HCT116 (cell line): ENCODE measurements at regions not wholly inside any gene's neighbourhood (a gene's known extent, or its start where the extent isn't known, plus 50 kb on each side); places are given as distances from the start of the nearest gene placed in this dataset.

ENCODE experiments used
- ATAC-seq: fragments of 200-7000 bp; cut with Tn5 transposase; 2 replicates; pipeline ENCODE4 v1.9.1; 2020; ENCODE audit warnings: mild to moderate bottlenecking, moderate library complexity
- BruUV-seq: library from RNA; stranded (reverse); fragments of 400-500 nt; replicated peaks from 2 replicates; lab custom pipeline; 2021; lab: Mats Ljungman, UMichigan
- CTCF ChIA-PET: fragments of 300-600 bp; sonication (Branson Sonifier 250); formaldehyde crosslinking; loops from one replicate; lab custom pipeline; 2021; ENCODE audit warnings: antibody characterized with exemption; lab: Charles Lee
- POLR2A ChIA-PET: fragments of 300-600, 350-600 bp; sonication (Branson Sonifier 250); formaldehyde crosslinking; loops from one replicate; lab custom pipeline; 2021; ENCODE audit warnings: antibody characterized with exemption; lab: Charles Lee
- RAD21 ChIA-PET, 2 experiments: fragments of 300-600 bp; sonication (Branson Sonifier 250); formaldehyde crosslinking; loops; one replicate each; lab custom pipeline; 2023; ENCODE audit warnings: low total read pairs in 2 of 2; ENCODE audit not compliant: uncharacterized antibody in 2 of 2, unreplicated experiment in 2 of 2, low non-redundant PET in 1 of 2; lab: Charles Lee
- DNase-seq: peaks from one replicate; pipeline ENCODE4 v3.0.0-alpha.2; 2010; ENCODE audit warnings: low read depth, low spot score
- H2AFZ ChIP-seq: fragments of 200-600 bp; shearing (Covaris generic), sonication (generic); 2 replicates; pipeline ENCODE4 v1.6.1; 2017; ENCODE audit warnings: low read depth, mixed run types, mixed read lengths, antibody characterized with exemption, low read length; ENCODE audit not compliant: poor library complexity, severe bottlenecking
- H3K27ac ChIP-seq: 2 replicates; pipeline ENCODE4 v1.5.1; 2012; ENCODE audit warnings: low read depth, low read length
- H3K27me3 ChIP-seq: fragments of 200-600 bp; sonication (generic); 2 replicates; pipeline ENCODE4 v1.6.1; 2016; ENCODE audit warnings: mixed run types, low read length, mixed read lengths; ENCODE audit not compliant: insufficient read depth
- H3K36me3 ChIP-seq, 2 experiments: fragments of 200-500 bp in 1 of 2; fragments of 200-600 bp in 1 of 2; sonication (Bioruptor generic) in 1 of 2; sonication (generic) in 1 of 2; 2 replicates each; pipeline versions ENCODE4 v1.5.1 to v1.6.1; 2014 to 2016; ENCODE audit warnings: low read length in 2 of 2, inconsistent platforms in 1 of 2, mixed read lengths in 1 of 2, mixed run types in 1 of 2; ENCODE audit not compliant: insufficient read depth in 2 of 2, control insufficient read depth in 1 of 2
- H3K4me1 ChIP-seq, 2 experiments: fragments of 200-600 bp in 1 of 2; sonication (generic) in 1 of 2; 2 replicates each; pipeline versions ENCODE4 v1.5.1 to v1.6.1; 2012 to 2017; ENCODE audit warnings: low read length in 2 of 2, inconsistent platforms in 1 of 2, mild to moderate bottlenecking in 1 of 2, mixed read lengths in 1 of 2, mixed run types in 1 of 2, moderate library complexity in 1 of 2; ENCODE audit not compliant: insufficient read depth in 2 of 2, control insufficient read depth in 1 of 2
- H3K4me2 ChIP-seq: fragments of 200-600 bp; sonication (generic); 2 replicates; pipeline ENCODE4 v1.6.1; 2017; ENCODE audit warnings: mixed run types, low read length, mixed read lengths
- H3K4me3 ChIP-seq, 2 experiments: fragments of 200-600 bp in 1 of 2; sonication (generic) in 1 of 2; replicated peaks in 1 of 2; 2 replicates each; pipeline ENCODE4 v1.5.1; 2011 to 2016; ENCODE audit warnings: low read length in 2 of 2, control low read depth in 1 of 2, low read depth in 1 of 2, mild to moderate bottlenecking in 1 of 2, mixed read lengths in 1 of 2, mixed run types in 1 of 2
- H3K79me2 ChIP-seq: fragments of 200-600 bp; sonication (generic); 2 replicates; pipeline ENCODE4 v1.6.1; 2017; ENCODE audit warnings: mild to moderate bottlenecking, mixed run types, low read length, moderate library complexity, mixed read lengths; ENCODE audit not compliant: insufficient read depth
- H3K9ac ChIP-seq: fragments of 200-600 bp; sonication (generic); 2 replicates; pipeline ENCODE4 v1.6.1; 2016; ENCODE audit warnings: low read length, mixed read lengths
- H3K9me2 ChIP-seq: fragments of 200-600 bp; sonication (generic), shearing (Covaris generic); 2 replicates; pipeline ENCODE4 v1.6.1; 2017; ENCODE audit warnings: mixed run types, mild to moderate bottlenecking, moderate library complexity; ENCODE audit not compliant: insufficient read depth
- H3K9me3 ChIP-seq, 2 experiments: fragments of 200-500 bp in 1 of 2; fragments of 200-600 bp in 1 of 2; sonication (Bioruptor generic) in 1 of 2; sonication (generic) in 1 of 2; 2 replicates each; pipeline ENCODE4 v1.6.1; 2014 to 2017; ENCODE audit warnings: low read length in 2 of 2, mixed read lengths in 2 of 2, inconsistent platforms in 1 of 2, low read depth in 1 of 2, mild to moderate bottlenecking in 1 of 2, mixed run types in 1 of 2, moderate library complexity in 1 of 2; ENCODE audit not compliant: control insufficient read depth in 1 of 2, insufficient read depth in 1 of 2
- H4K20me1 ChIP-seq: fragments of 200-600 bp; sonication (generic), shearing (Covaris generic); 2 replicates; pipeline ENCODE4 v1.6.1; 2017; ENCODE audit warnings: mixed run types, mild to moderate bottlenecking, moderate library complexity; ENCODE audit not compliant: insufficient read depth
- CBX3 ChIP-seq: IDR thresholded peaks from 2 replicates; pipeline ENCODE4 v1.6.1; 2012; ENCODE audit warnings: low read depth
- EGR1 ChIP-seq: IDR thresholded peaks from 2 replicates; pipeline ENCODE4 v1.6.1; 2012; ENCODE audit warnings: low read depth
- ELF1 ChIP-seq: IDR thresholded peaks from 2 replicates; pipeline ENCODE4 v1.6.1; 2012; ENCODE audit warnings: low read depth, borderline replicate concordance
- FOSL1 ChIP-seq: IDR thresholded peaks from 2 replicates; pipeline ENCODE4 v1.6.1; 2012; ENCODE audit warnings: low read depth
- JUND ChIP-seq: IDR thresholded peaks from 2 replicates; pipeline ENCODE4 v1.6.1; 2012
- POLR2A ChIP-seq: IDR thresholded peaks from 2 replicates; pipeline ENCODE4 v1.7.0; 2011; ENCODE audit warnings: borderline replicate concordance; ENCODE audit not compliant: insufficient read depth, insufficient read length; ENCODE audit errors: extremely low read depth
- POLR2AphosphoS5 ChIP-seq: IDR thresholded peaks from 2 replicates; pipeline ENCODE4 v1.6.1; 2011; ENCODE audit warnings: mild to moderate bottlenecking, low read depth, low read length, moderate library complexity
- SIN3A ChIP-seq: IDR thresholded peaks from 2 replicates; pipeline ENCODE4 v1.6.1; 2012; ENCODE audit warnings: low read depth
- SRF ChIP-seq: IDR thresholded peaks from 2 replicates; pipeline ENCODE4 v1.6.1; 2012; ENCODE audit warnings: low read depth
- TCF7L2 ChIP-seq: IDR thresholded peaks from 2 replicates; pipeline ENCODE4 v1.7.0; 2011; ENCODE audit warnings: borderline replicate concordance, inconsistent platforms; ENCODE audit not compliant: insufficient read depth, insufficient read length; ENCODE audit errors: extremely low read depth
- ZFX ChIP-seq: fragments of 450-650 bp; IDR thresholded peaks from 2 replicates; pipeline ENCODE4 v1.6.1; 2017
- intact Hi-C: fragments of 100-400 bp; cut with micrococcal nuclease; formaldehyde crosslinking; loops from 2 replicates; pipeline ENCODE4 v1.10.0; 2022
- TF ChIP-seq, protein P1 (sequence below): IDR thresholded peaks from 2 replicates; pipeline ENCODE4 v1.6.1; 2012
- TF ChIP-seq, protein P2 (sequence below): IDR thresholded peaks from 2 replicates; pipeline ENCODE4 v1.6.1; 2012
- TF ChIP-seq, protein P3 (sequence below): IDR thresholded peaks from 2 replicates; pipeline ENCODE4 v1.6.1; 2011; ENCODE audit warnings: mild to moderate bottlenecking, low read length, moderate library complexity; ENCODE audit not compliant: insufficient replicate concordance; ENCODE audit errors: extremely low read depth

DNA sequence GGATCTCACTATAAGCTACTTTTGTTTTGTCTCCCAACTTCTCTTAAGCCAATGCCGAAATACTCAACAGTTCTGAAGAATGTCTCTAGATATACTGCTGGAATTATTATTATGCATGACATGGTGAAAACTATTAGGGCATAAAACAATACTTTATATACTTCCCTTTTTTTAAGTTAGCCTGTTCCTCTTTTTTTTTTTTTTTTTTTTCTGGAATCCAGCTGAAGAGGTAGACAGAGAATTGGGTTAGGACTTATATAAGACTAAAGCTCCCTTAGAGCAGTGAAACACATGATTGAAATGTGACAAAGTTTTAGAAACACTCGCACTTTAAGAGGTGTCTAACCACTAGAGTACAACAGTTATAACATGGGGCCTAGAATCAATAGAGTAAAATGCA lies 850.9 kb upstream of the PCDH9 start:
- POLR2A ChIA-PET, result no interaction called here
- Histone ChIP-seq H3K27me3 (no peaks in the 10 kb centered on the region), H3K9ac (no peak overlapping the region), H3K36me3 (no peaks in the 10 kb centered on the region), H2AFZ (no peak overlapping the region), H3K79me2 (no peaks in the 10 kb centered on the region), H3K4me2 (no peak overlapping the region), H3K4me1 (no peaks in the 10 kb centered on the region), H3K9me2 (no peaks in the 10 kb centered on the region), H4K20me1 (no peaks in the 10 kb centered on the region), H3K4me3 (no peak overlapping the region), H3K9me3 (no peaks in the 10 kb centered on the region; a peak in 1 of 4 replicates), H3K27ac (no peak overlapping the region)
- RAD21 ChIA-PET, result interaction anchor here in 1 of 2 experiments (0.7 kb wide), 1 partner anchor 26 kb away, joined by 3 read pairs; no protein-coding TSS in a partner anchor
- ATAC-seq, result no peak
- DNase-seq, result no peak
- no TSS peak for BruUV-seq
- TF ChIP-seq TCF7L2, result no peak
- TF ChIP-seq FOSL1, result no peak
- no peak for TF ChIP-seq SRF
- TF ChIP-seq, protein P1, sequence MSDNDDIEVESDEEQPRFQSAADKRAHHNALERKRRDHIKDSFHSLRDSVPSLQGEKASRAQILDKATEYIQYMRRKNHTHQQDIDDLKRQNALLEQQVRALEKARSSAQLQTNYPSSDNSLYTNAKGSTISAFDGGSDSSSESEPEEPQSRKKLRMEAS, result no peak
- CTCF ChIA-PET, result no interaction called here
- intact Hi-C loops, result no loop called here

DNA sequence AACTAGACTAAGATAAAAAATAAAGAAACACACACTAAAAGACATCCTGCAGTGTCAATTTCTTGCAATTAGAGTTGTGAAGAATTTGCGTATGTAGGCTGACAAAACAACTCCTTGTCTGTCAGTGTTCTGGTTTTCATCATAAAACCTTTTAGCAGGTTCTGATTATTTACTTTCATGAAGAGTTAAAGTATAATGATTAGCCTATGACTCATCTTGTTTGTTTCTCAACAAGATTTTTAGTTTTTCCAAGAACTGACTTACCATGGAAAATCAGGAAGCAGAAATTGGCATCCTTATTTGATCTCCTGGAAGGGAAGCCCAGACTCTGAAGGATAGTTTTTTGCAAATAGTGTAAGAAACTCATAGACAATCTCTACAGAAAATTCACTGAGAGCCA lies 848.7 kb upstream of the PCDH9 start:
- no peaks in the 10 kb centered on the region for H3K79me2 ChIP-seq
- ChIA-PET RAD21 (no interaction called here), CTCF (no interaction called here), POLR2A (no interaction called here)
- no peak overlapping the region for H3K9ac ChIP-seq
- intact Hi-C loops, result no loop called here
- H3K4me2 ChIP-seq, result no peak overlapping the region
- H3K27me3 ChIP-seq, result no peaks in the 10 kb centered on the region
- no peaks in the 10 kb centered on the region for H3K4me1 ChIP-seq
- H3K36me3 ChIP-seq, result no peaks in the 10 kb centered on the region
- no peak overlapping the region for H2AFZ ChIP-seq
- no peaks in the 10 kb centered on the region for H4K20me1 ChIP-seq
- H3K9me3 ChIP-seq, result no peaks in the 10 kb centered on the region; a peak in 1 of 4 replicates
- DNase-seq (no peak), ATAC-seq (no peak)
- H3K27ac ChIP-seq, result no peak overlapping the region
- H3K4me3 ChIP-seq, result no peak overlapping the region
- TF ChIP-seq, protein P2, sequence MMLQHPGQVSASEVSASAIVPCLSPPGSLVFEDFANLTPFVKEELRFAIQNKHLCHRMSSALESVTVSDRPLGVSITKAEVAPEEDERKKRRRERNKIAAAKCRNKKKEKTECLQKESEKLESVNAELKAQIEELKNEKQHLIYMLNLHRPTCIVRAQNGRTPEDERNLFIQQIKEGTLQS, result no peak
- TF ChIP-seq FOSL1 (no peak), SIN3A (no peak), ELF1 (no peak), POLR2AphosphoS5 (no peak), POLR2A (no peak), ZFX (no peak), JUND (no peak), EGR1 (no peak), CBX3 (no peak), SRF (no peak)
- TF ChIP-seq, protein P3, sequence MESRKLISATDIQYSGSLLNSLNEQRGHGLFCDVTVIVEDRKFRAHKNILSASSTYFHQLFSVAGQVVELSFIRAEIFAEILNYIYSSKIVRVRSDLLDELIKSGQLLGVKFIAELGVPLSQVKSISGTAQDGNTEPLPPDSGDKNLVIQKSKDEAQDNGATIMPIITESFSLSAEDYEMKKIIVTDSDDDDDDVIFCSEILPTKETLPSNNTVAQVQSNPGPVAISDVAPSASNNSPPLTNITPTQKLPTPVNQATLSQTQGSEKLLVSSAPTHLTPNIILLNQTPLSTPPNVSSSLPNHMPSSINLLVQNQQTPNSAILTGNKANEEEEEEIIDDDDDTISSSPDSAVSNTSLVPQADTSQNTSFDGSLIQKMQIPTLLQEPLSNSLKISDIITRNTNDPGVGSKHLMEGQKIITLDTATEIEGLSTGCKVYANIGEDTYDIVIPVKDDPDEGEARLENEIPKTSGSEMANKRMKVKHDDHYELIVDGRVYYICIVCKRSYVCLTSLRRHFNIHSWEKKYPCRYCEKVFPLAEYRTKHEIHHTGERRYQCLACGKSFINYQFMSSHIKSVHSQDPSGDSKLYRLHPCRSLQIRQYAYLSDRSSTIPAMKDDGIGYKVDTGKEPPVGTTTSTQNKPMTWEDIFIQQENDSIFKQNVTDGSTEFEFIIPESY, result no peak
- TF ChIP-seq, protein P1, result no peak
- TF ChIP-seq, all 23 proteins: peak for 0
- no TSS peak for BruUV-seq
- H3K9me2 ChIP-seq, result no peaks in the 10 kb centered on the region
